Stimulated activated CD4-positive, alpha-beta T cell treated with anti-CD3 and anti-CD28 coated beads, Interleukin-15, amount 100 ng/mL, for 48 hours (primary cell): ENCODE measurements at regions not wholly inside any gene's neighbourhood (a gene's known extent, or its start where the extent isn't known, plus 50 kb on each side); places are given as distances from the start of the nearest gene placed in this dataset.
"Not testable (repeated sequence)": the region's sequence is repeated elsewhere in the genome, so short reads cannot be mapped to it uniquely, and the experiment has no call there.

ENCODE experiments used
- DNase-seq, 2 donors: peaks; one replicate each; pipeline ENCODE4 v3.0.0-alpha.2; 2020; ENCODE audit warnings: low read depth in 2 of 2

- DNase-seq: no peak
These were observed 403.8 kb upstream of the MGMT start for GRCh38 chr10:129063212-129063611.

GRCh38 chr10:129063877-129064276 is 403.2 kb upstream of the MGMT start:
- no peak for DNase-seq

- DNase-seq: not testable (repeated sequence)
These were observed 400.5 kb upstream of the MGMT start for GRCh38 chr10:129066529-129066928.

GRCh38 chr10:129071411-129071810 is 395.6 kb upstream of the MGMT start:
- not testable (repeated sequence) for DNase-seq

- DNase-seq: no peak
These were observed 392.1 kb upstream of the MGMT start for GRCh38 chr10:129074939-129075338.

GRCh38 chr10:129075508-129075907 is 391.5 kb upstream of the MGMT start:
- no peak for DNase-seq

GRCh38 chr10:129075927-129076326 is 391.1 kb upstream of the MGMT start:
- no peak for DNase-seq

- DNase-seq: no peak
These were observed 388.7 kb upstream of the MGMT start for GRCh38 chr10:129078346-129078745.

GRCh38 chr10:129078746-129079145 is 388.3 kb upstream of the MGMT start:
- no peak for DNase-seq

GRCh38 chr10:129079705-129080104 is 387.3 kb upstream of the MGMT start:
- DNase-seq: no peak

GRCh38 chr10:129085811-129086210 is 381.2 kb upstream of the MGMT start:
- DNase-seq: no peak

GRCh38 chr10:129089341-129089740 is 377.7 kb upstream of the MGMT start:
- DNase-seq: no peak

- DNase-seq: no peak
These were observed 376.9 kb upstream of the MGMT start for GRCh38 chr10:129090165-129090564.

- DNase-seq: no peak
These were observed 376.2 kb upstream of the MGMT start for GRCh38 chr10:129090618-129091366.

GRCh38 chr10:129093641-129094040 is 373.4 kb upstream of the MGMT start:
- no peak for DNase-seq

GRCh38 chr10:129094233-129094632 is 372.8 kb upstream of the MGMT start:
- no peak for DNase-seq

- DNase-seq: no peak
These were observed 372.2 kb upstream of the MGMT start for GRCh38 chr10:129094861-129095260.

GRCh38 chr10:129095680-129096064 is 371.4 kb upstream of the MGMT start:
- DNase-seq: no peak

GRCh38 chr10:129096065-129096984 is 370.7 kb upstream of the MGMT start:
- DNase-seq: no peak

- DNase-seq: no peak
These were observed 369.2 kb upstream of the MGMT start for GRCh38 chr10:129097776-129098330.

GRCh38 chr10:129098517-129098916 is 368.5 kb upstream of the MGMT start:
- no peak for DNase-seq

GRCh38 chr10:129099486-129099885 is 367.6 kb upstream of the MGMT start:
- DNase-seq: no peak

GRCh38 chr10:129099992-129100391 is 367.0 kb upstream of the MGMT start:
- DNase-seq: no peak
